Stomach (tissue), 8 donors: ENCODE measurements at regions not wholly inside any gene's neighbourhood (a gene's known extent, or its start where the extent isn't known, plus 50 kb on each side); places are given as distances from the start of the nearest gene placed in this dataset.
"Not testable (repeated sequence)": the region's sequence is repeated elsewhere in the genome, so short reads cannot be mapped to it uniquely, and the experiment has no call there.

ENCODE experiments used
- DNase-seq, 2 donors: peaks; one replicate each; pipeline versions ENCODE4 v3.0.0 to v3.0.0-alpha.2; 2013 to 2019
- H3K27ac ChIP-seq, 5 donors: fragments of 200-600 bp in 4 of 5; sonication (generic) in 4 of 5; one replicate each; pipeline ENCODE4 v1.5.1; 2013 to 2019; ENCODE audit warnings: mild to moderate bottlenecking in 1 of 5, moderate library complexity in 1 of 5
- H3K27me3 ChIP-seq, 3 donors: fragments of 200-600 bp; sonication (generic); one replicate each; pipeline ENCODE4 v1.5.1; 2017 to 2019; ENCODE audit warnings: mixed run types in 1 of 3
- H3K36me3 ChIP-seq, 4 donors: fragments of 200-600 bp; sonication (generic); 1 replicate in 3 of 4; 2 replicates in 1 of 4; pipeline ENCODE4 v1.5.1; 2016 to 2019
- H3K4me1 ChIP-seq, 4 donors: fragments of 200-600 bp; sonication (generic); one replicate each; pipeline ENCODE4 v1.5.1; 2016 to 2019
- H3K4me3 ChIP-seq, 4 donors: fragments of 200-600 bp; sonication (generic) in 3 of 4; one replicate each; pipeline ENCODE4 v1.5.1; 2016 to 2019; ENCODE audit warnings: mild to moderate bottlenecking in 1 of 4
- H3K9me3 ChIP-seq, 4 donors: fragments of 200-600 bp; sonication (generic); one replicate each; pipeline ENCODE4 v1.5.1; 2016 to 2019
- EP300 ChIP-seq: sonication (generic); formaldehyde crosslinking; IDR thresholded peaks from one replicate; pipeline ENCODE4 v1.6.1; 2017; ENCODE audit warnings: antibody characterized with exemption
- POLR2A ChIP-seq, 4 donors: fragments of 450-650 bp; IDR thresholded peaks; one replicate each; pipeline ENCODE4 v1.6.1; 2016; ENCODE audit warnings: antibody characterized with exemption in 4 of 4, control low read depth in 2 of 4, mild to moderate bottlenecking in 1 of 4, moderate library complexity in 1 of 4
- POLR2AphosphoS5 ChIP-seq, 3 donors: sonication (generic); formaldehyde crosslinking; IDR thresholded peaks; one replicate each; pipeline ENCODE4 v1.6.1; 2016; ENCODE audit warnings: antibody characterized with exemption in 3 of 3
- WGBS, 5 donors: extraction: QIAGEN DNeasy Blood & Tissue Kit in 3 of 5; methylation state at CpG; one replicate each; pipeline versions ENCODE4 v1.1.5 to v1.1.7; 2013 to 2018; 5-methylcytosine and 5-hydroxymethylcytosine counted together
- intact Hi-C: fragments of 100-400 bp; cut with DNase I; formaldehyde crosslinking; loops from one replicate; pipeline ENCODE4 v1.15.1; 2023; ENCODE audit warnings: low total_unique reads
- TF ChIP-seq, protein P1 (sequence below), 7 experiments: fragments of 450-650 bp in 4 of 7; fragments of 200-600 bp in 3 of 7; sonication (generic) in 3 of 7; IDR thresholded peaks; one replicate each; pipeline ENCODE4 v1.5.1; 2016 to 2019; ENCODE audit warnings: antibody characterized with exemption in 7 of 7, control low read depth in 2 of 7, mild to moderate bottlenecking in 1 of 7
- donor health status: healthy with polysubstance abuse.
- donor health status: Bipolar disorder and iron deficiency.
- donor health status: healthy.

DNA sequence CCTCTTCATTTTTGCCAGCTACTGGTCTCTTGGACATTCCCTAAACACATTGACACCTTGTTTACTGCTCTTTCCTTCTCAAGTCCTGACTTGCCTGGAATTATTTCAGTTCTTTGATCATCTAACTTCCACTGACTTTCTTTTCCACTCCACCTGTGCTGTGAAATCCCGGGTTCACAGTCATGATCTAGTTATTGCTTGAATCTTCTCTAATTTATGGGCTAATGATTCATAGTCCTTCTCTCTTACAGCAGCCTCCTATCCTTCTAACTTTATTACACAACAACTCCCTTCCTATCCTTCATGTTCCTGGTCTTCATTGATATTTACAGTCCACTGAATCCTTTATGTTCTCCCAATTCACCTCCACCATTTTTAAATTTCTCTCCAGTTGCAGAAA lies 260.1 kb downstream of the C12orf75 start:
- TF ChIP-seq POLR2AphosphoS5 (IDR thresholded peaks at IDR 0.05) (no peak), POLR2A (IDR thresholded peaks at IDR 0.05) (no peak), EP300 (no peak)
- TF ChIP-seq, protein P1, sequence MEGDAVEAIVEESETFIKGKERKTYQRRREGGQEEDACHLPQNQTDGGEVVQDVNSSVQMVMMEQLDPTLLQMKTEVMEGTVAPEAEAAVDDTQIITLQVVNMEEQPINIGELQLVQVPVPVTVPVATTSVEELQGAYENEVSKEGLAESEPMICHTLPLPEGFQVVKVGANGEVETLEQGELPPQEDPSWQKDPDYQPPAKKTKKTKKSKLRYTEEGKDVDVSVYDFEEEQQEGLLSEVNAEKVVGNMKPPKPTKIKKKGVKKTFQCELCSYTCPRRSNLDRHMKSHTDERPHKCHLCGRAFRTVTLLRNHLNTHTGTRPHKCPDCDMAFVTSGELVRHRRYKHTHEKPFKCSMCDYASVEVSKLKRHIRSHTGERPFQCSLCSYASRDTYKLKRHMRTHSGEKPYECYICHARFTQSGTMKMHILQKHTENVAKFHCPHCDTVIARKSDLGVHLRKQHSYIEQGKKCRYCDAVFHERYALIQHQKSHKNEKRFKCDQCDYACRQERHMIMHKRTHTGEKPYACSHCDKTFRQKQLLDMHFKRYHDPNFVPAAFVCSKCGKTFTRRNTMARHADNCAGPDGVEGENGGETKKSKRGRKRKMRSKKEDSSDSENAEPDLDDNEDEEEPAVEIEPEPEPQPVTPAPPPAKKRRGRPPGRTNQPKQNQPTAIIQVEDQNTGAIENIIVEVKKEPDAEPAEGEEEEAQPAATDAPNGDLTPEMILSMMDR (IDR thresholded peaks at IDR 0.05) = no peak
- intact Hi-C loops = no loop called here
- Histone ChIP-seq H3K27ac (no peak overlapping the region), H3K4me1 (no peaks in the 10 kb centered on the region), H3K36me3 (no peaks in the 10 kb centered on the region), H3K27me3 (peaks cover 0 to 8% (median 0%) of the 10 kb centered on the region in 3 donors), H3K4me3 (no peak overlapping the region), H3K9me3 (no peaks in the 10 kb centered on the region)
- DNase-seq = no peak
- 57 to 80% (median 69%) methylated on average over 1 of the region's 1 CpG for WGBS, 5 donors

DNA sequence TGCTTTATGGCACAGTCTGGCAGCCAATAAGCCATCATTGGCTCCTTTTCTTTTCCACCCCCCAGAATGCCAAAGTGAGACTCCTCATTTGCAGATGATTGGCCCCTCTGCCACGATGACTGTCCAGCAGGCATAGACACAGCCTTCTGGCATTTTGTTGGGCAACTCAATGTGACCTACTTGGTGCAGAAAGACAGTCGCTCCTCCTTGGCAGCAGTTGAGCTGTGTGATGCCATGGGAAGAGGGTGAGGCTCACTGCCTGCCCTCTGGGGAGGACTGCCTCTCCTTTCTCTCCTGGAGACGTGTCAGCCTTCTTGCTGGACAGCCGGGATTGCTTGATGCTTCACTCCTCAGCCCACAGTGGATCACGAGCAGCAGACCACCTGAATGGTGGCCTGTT lies 264.9 kb downstream of the C12orf75 start:
- WGBS, 5 donors = 76 to 86% (median 84%) methylated on average over 5 of the region's 5 CpGs
- intact Hi-C loops = no loop called here

DNA sequence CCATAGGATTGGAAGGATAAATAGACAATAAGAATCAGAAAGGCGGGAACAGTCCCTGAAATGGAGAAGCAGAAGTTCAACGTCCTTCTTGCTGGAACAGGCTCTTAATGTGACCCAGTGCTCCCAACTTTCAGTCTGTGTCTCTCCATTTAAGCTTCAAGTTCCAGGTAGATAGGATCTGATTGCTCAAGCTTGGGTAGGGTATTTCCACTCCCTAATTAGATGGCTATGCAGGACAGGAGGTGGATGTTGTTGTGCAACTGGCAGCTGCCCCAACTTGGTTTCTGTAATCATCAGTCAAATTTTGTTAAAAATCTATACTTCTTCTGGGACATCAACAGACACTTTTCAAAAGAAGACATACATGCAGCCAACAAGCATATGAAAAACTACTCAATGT lies 266.2 kb downstream of the C12orf75 start:
- no peak for DNase-seq
- no peak overlapping the region for H3K27ac ChIP-seq
- no peaks in the 10 kb centered on the region for H3K4me1 ChIP-seq
- H3K36me3 ChIP-seq = no peaks in the 10 kb centered on the region
- no peaks in the 10 kb centered on the region for H3K9me3 ChIP-seq
- H3K4me3 ChIP-seq = no peak overlapping the region
- 67 to 84% (median 80%) methylated on average over 2 of the region's 2 CpGs for WGBS, 5 donors
- intact Hi-C loops = no loop called here
- TF ChIP-seq POLR2AphosphoS5 (IDR thresholded peaks at IDR 0.05) (no peak), EP300 (no peak), POLR2A (IDR thresholded peaks at IDR 0.05) (no peak)
- TF ChIP-seq, protein P1 (IDR thresholded peaks at IDR 0.05) = no peak
- H3K27me3 ChIP-seq = peaks cover 0 to 13% (median 0%) of the 10 kb centered on the region in 3 donors

More for the DNA sequence above, 264.9 kb downstream of the C12orf75 start:
- Histone ChIP-seq H3K4me3 (no peak overlapping the region), H3K27ac (no peak overlapping the region), H3K27me3 (peaks cover 0 to 13% (median 0%) of the 10 kb centered on the region in 3 donors), H3K4me1 (no peaks in the 10 kb centered on the region), H3K9me3 (no peaks in the 10 kb centered on the region), H3K36me3 (no peaks in the 10 kb centered on the region)
- TF ChIP-seq POLR2AphosphoS5 (IDR thresholded peaks at IDR 0.05) (no peak), EP300 (no peak), POLR2A (IDR thresholded peaks at IDR 0.05) (no peak)
- TF ChIP-seq, protein P1 (IDR thresholded peaks at IDR 0.05) = no peak
- no peak for DNase-seq

DNA sequence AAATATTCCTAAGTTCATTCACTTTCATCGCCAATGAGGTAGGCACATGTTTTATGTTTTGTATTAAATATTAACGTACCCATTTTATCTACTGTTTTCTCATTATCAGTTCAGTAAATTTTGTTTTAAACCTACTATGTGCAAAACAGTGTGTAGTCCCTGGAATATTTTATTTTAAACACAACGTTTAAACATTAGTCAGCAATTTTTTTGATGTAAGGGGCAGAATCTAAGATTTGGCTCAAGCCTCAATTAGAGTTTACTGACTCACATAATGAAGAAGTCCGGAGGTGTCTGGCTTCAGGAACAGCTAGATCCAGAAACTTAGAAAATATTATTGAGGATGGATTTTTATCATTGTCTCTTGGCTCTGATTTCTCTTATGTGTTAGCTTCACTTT lies 267.5 kb downstream of the C12orf75 start:
- intact Hi-C loops = no loop called here

DNA sequence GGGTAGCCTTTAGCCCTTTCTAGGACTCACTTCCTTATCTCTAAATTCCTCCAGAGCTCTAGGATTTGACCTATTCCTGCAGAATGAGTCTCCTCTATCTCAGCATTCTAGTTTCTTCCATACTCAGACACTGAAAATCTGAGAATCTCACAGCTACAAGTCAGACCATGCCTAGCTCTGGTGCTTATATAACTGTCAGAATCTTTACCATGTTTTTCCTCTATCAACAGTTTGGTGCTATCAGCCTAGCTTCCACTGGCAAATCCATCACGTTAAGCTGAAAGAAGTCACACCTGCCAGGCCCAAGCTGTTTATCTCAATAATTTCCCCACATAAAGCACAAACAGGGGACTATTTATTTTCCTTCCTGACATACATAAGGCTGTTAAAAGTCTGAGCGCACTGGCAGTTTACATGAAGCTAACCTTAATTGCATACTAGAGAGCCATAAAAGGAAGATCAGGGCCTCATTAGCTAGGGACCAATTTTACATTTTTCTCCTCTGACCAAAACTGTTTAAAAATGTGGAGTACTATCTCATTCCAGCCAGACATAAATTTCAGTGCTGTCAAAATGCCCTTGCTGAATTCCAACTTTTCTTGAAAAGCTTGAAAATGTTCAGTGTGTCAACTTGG lies 270.5 kb downstream of the C12orf75 start:
- Histone ChIP-seq H3K9me3 (no peaks in the 10 kb centered on the region), H3K27me3 (no peaks in the 10 kb centered on the region), H3K4me3 (no peak overlapping the region), H3K27ac (no peak overlapping the region), H3K4me1 (no peaks in the 10 kb centered on the region), H3K36me3 (no peaks in the 10 kb centered on the region)
- intact Hi-C loops = no loop called here
- 35 to 50% (median 45%) methylated on average over 2 of the region's 2 CpGs for WGBS, 5 donors
- DNase-seq = peak in 1 of 2 donors; percentile 52
- TF ChIP-seq, protein P1 (IDR thresholded peaks at IDR 0.05) = no peak
- TF ChIP-seq EP300 (no peak), POLR2AphosphoS5 (IDR thresholded peaks at IDR 0.05) (no peak), POLR2A (IDR thresholded peaks at IDR 0.05) (no peak)

More for the DNA sequence above, 267.5 kb downstream of the C12orf75 start:
- Histone ChIP-seq H3K4me3 (no peak overlapping the region), H3K27ac (no peak overlapping the region), H3K9me3 (no peaks in the 10 kb centered on the region), H3K4me1 (no peaks in the 10 kb centered on the region), H3K36me3 (no peaks in the 10 kb centered on the region), H3K27me3 (peaks cover 0 to 13% (median 0%) of the 10 kb centered on the region in 3 donors)
- DNase-seq = no peak
- 61 to 91% (median 88%) methylated on average over 4 of the region's 4 CpGs for WGBS, 5 donors
- TF ChIP-seq POLR2AphosphoS5 (IDR thresholded peaks at IDR 0.05) = no peak
- TF ChIP-seq POLR2A (IDR thresholded peaks at IDR 0.05) = no peak

DNA sequence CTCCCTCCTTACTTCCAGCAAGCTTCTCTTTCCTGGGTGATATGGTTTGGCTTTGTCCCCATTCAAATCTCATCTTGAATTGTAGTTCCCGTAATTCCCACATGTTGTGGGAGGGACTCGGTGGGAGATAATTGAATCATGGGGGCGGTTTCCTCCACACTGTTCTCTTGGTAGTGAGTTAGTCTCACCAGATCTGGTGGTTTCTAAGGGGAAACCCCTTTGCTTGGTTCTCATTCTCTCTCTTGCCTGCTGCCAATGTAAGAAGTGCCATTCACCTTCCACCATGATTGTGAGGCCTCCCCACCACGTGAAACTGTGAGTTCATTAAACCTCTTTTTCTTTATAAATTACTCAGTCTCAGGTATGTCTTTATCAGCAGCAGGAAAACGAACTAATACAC lies 271.8 kb downstream of the C12orf75 start:
- H3K4me3 ChIP-seq, DNase-seq, H3K36me3 ChIP-seq, intact Hi-C loops, H3K9me3 ChIP-seq, H3K27me3 ChIP-seq, H3K27ac ChIP-seq, H3K4me1 ChIP-seq: not testable (repeated sequence)
- 66 to 78% (median 70%) methylated on average over 5 of the region's 5 CpGs for WGBS, 5 donors

DNA sequence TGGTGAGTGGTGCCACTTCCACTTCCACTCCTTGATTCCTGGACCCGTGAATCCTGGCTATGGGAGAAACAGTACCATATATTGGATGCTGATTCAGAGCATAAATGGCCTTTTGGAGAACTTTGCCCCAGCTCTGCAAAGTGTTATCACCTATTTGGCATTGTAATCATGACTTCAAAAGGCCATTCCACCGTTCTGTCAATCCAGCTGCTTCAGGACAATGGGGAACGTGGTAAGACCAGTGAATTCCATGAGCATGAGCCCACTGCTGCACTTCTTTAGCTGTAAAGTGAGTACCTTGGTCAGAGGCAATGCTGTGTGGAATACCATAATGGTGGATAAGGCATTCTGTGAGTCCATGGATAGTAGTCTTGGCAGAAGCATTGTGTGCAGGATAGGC lies 273.8 kb downstream of the C12orf75 start:
- 38 to 72% (median 58%) methylated on average over 3 of the region's 3 CpGs for WGBS, 5 donors
- H3K27me3 ChIP-seq, DNase-seq, H3K9me3 ChIP-seq, H3K4me1 ChIP-seq, H3K36me3 ChIP-seq, H3K4me3 ChIP-seq, H3K27ac ChIP-seq, intact Hi-C loops: not testable (repeated sequence)

DNA sequence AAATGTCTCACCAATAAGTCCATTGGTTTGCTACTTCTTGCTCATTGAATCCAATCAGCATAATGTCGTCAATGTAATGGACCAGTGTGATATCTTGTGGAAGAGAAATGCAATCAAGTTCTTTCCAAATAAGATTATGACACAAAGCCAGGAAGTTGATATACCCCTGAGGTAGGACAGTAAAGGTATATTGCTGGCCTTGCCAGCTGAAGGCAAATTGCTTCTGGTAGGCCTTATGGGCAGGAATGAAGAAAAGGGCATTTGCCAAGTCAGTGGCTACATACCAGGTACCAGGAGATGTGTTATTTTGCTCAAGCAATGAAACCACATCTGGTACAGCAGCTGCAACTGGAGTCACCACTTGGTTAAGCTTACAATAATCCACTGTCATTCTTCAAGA lies 276.1 kb downstream of the C12orf75 start:
- DNase-seq, H3K4me1 ChIP-seq, intact Hi-C loops, H3K4me3 ChIP-seq, H3K27me3 ChIP-seq, H3K36me3 ChIP-seq, H3K9me3 ChIP-seq, H3K27ac ChIP-seq: not testable (repeated sequence)
- WGBS, 5 donors = 85 to 100% (median 93%) methylated on average over 1 of the region's 1 CpG
